Hypothalamus (tissue), 51 donors: ENCODE measurements at regions not wholly inside any gene's neighbourhood (a gene's known extent, or its start where the extent isn't known, plus 50 kb on each side); places are given as distances from the start of the nearest gene placed in this dataset.

ENCODE experiments used
- DNase-seq, 51 donors: peaks; one replicate each; lab custom pipeline; 2025; lab: John Stamatoyannopoulos, UW

DNA sequence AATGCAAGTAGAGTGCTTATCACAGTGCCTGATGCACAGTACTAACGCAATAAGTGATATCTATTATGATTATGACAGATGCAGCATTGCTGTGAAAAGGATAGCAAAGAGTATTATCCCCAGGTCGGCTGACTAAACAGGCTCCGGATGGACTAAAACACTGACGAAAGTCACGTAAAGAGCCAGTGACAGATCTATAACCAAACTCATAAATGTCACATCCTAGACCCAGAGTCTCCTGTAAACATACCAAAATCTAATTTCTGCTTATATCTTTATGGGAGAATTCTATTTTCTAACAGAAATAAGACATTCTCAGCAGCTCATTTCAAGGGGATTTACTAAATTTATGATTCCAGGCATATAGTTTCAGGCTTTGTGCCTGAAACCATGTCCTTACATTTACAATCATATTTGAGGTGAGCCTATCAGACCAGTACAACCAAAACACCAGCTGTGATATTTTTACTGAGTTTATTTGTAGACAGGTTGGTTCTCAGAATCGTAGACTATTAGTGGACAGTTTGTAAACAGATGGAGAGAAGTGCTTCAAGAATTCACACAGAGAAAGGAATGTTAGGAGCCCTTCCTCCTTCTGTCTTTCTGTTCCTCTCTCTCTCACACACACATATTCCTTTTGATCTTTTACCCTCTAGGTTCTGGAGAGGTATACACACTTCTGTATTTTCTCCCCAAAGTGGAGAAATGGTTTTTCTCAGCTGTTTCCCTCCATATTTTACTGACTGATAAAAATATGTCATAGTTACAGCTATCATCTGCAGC lies 52.4 kb upstream of the WDR26 start:
- no peak for DNase-seq

DNA sequence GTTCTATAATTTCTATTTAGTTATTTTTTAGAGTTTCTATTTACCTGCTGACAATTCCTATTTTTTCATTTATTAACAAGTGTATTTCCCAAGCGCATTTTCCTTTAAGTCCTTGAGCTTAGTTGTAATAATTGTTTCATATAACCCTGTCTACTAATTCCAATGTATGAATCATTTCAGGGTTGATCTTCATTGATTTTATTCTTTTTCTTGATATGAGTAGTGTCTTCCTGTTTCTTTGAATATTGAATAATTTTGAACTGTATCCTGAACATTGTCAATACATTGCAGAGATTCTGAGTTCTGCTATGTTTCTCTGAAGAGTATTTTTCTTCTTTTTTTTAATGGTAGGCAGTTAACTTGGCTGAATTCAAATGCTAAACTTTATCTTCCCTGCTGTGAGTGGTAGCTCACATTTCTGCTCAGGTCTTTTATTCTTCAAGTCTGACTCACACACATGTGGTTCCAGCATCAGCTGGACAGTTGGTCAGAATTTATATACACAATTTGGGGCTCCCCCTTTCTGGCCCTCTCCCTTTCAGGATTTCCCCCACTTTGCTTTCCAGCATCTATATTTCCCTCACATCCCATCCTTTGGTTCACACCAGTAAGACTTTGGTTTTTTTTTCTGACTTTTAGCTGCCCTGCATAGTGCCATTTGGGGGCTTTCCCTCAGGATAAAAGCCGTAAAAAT lies 54.4 kb upstream of the WDR26 start:
- no peak for DNase-seq

DNA sequence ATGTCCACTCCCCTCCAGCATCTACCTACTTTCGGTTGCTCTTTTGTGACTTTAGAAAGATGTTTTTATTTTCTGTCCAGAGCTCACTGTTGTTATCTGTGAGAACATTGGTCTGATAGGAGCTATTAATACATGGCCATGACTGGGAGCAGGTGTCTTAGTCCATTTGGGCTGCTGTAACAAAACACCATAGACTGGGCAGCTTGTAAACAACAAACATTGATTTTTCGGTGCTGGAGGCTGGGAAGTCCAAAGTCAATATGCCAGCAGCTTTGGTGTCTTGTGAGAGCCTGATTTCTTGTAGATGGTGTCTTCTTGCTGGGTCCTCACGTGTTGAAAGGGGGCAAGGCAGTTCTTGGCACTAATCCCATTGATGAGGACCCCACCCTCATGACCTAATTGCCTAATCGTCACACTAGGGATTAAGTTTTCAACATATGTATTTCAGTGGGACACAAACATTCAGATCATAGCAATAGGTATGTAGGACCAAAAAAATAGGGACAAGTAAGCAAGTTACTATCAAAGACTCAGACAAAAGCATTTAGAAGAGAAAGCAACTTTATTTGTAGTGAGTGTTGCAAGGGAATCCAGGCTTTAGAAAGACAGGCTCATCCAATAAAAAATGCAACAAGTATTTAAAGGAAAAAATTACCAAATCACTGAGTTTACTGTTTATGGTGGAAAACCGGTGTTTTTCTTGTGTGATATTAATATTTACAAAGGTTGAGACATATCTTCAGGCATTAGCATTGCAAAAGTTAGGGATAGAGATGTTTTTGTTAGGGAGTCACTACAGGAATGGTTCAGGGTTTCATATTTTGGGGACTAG lies 55.2 kb upstream of the WDR26 start:
- DNase-seq, result no peak

DNA sequence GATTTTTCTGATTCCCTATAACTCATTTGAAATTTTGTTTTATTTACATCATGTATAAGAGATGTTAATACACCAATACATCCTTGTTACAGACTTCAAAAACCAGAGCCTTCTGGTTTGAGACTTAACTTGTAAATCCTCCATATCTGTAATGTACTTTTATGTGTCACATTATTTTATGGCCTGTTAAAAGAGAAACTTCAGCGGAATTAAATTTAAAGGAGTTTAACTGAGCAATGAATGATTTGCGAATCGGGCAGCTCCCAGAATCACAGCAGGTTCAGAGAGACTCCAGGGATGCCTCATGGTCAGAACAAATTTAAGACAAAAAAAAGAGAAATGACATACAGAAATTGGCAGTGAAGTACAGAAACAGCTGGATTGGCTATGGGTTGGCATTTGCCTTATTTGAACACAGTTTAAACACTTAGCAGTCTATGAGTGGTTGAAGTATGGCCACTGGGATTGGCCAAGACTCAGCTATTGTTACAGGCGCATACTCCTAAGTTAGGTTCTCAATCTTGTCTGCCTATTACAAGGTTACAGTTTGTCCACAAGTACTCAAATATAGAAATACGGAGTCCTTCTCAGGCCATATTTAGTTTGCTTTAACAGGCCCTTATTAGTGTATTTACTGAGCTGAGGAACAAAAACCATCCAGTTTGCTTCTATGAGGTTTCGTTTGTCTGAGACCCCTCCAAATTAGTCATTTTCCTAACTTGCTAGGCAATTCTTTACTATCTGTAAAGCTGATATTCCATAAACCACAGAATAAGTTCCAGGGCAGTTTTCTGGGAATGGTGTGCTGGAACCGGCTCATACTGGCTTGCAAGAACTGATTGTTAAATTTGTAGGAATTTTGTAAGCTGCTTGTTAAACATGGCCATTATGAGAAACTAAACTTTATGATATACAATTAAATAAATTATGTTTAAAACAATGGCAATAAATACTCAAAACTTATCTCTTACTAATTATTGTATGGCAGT lies 56.2 kb upstream of the WDR26 start:
- DNase-seq, result no peak

DNA sequence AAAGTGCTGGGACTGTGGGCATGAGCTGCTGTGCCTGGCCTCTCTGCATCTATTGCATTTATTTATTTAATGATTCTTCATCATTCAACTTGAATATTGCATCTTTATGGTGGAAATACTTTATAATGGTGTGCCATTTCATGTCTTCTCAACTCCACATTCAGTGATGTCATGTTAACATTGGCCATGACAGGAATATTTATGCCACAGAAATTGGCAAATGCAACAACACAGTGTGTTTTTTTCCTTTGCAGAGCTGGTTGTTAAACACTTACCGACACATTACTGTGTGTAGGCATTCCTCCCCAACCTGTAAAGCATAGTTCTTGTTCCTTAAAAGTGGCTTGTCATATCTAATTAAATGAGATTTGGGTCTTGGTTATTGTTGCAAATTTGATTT lies 57.4 kb upstream of the WDR26 start:
- no peak for DNase-seq

DNA sequence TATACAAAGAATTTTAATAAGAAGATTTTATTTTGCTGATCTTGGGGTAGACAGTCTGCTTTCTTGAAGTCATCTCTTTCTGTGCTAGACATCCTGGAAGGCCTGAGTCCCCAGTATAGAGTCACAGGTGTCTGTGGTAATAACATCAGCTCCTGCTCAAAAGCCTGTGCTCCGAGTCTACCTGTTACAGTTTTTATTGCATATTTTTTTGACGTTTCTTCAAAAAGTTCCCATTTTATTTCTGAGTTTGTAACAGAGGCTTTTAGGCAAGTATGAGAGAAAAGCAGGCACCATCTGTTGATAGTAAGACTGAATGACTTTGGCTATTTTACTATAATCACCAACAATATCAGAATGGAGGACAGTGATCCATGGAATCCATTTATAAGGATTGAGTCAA lies 58.0 kb upstream of the WDR26 start:
- no peak for DNase-seq

DNA sequence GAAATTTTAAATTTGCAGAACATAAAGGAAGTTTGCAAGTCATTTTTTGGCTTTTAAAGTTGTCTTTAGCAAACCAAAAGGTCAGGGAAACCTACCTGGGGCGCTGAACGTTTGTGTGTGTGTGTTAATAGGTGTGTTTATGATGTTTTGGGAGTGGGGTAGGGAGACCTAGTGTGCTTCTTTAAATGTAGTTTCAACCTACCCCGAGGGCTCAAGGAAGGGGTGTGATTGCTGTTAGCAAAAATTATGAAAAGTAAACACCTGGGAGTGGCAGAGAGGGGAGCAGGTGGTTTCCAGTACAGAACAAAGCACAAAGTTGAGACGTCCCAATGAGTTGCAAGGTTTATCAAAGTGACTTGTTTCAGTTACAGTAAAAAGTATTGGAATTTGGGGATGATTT lies 58.7 kb upstream of the WDR26 start:
- DNase-seq, result no peak

DNA sequence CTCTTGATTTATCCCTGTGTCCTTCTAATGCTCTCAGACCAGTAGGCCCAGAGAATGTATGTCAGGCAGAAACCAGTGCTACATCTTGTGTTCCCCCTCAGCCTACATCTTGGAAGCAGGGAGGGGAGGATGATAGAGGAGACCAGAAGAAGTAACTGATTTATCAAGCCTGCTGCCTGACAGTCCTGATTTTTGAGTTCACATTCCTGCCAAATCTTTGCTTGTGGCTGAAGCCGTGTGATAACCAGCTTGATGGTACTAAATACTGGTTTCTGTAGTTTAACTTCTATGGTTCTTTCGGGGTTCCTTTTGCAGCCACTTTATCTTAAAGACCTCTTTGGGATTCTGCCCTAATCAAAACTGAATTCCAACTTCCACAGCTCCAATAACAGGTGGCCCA lies 59.7 kb upstream of the WDR26 start:
- no peak for DNase-seq

DNA sequence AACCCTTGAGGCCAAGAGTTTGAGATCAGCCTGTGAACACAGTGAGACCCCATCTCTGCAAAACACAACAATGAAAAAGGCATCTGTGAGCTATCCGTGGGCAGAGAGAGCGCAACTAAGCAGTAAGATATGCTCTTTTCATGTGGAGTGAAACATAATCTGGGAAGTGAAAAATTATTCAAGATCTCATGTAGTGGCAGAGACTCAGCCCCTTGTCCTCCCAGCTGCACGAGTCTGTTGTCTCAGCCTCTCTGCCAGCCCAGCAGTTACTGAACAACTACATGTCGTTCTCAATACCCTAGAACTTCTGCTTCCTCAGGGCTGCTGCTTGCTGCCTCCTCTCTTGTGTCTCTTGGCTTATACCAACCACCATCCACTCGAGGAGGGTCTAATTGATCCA lies 61.3 kb upstream of the WDR26 start:
- DNase-seq, result no peak

DNA sequence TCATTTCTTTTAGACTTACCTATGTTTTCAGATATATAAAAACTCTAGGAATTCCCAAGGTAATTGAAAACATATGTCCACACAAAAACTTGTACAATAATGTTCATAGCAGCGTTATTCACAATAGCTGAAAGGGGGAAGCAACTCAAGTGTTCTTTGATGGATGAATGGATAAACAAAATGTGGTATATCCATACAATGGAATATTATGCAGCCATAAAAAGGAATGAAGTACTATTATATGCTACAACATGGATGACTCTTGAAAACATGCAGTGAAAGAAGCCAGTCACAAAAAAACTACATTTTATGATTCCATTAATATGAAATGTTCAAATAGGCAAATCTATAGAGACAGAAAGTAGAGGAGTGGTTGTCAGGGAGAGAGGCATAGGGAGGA lies 62.2 kb upstream of the WDR26 start:
- DNase-seq, result no peak

DNA sequence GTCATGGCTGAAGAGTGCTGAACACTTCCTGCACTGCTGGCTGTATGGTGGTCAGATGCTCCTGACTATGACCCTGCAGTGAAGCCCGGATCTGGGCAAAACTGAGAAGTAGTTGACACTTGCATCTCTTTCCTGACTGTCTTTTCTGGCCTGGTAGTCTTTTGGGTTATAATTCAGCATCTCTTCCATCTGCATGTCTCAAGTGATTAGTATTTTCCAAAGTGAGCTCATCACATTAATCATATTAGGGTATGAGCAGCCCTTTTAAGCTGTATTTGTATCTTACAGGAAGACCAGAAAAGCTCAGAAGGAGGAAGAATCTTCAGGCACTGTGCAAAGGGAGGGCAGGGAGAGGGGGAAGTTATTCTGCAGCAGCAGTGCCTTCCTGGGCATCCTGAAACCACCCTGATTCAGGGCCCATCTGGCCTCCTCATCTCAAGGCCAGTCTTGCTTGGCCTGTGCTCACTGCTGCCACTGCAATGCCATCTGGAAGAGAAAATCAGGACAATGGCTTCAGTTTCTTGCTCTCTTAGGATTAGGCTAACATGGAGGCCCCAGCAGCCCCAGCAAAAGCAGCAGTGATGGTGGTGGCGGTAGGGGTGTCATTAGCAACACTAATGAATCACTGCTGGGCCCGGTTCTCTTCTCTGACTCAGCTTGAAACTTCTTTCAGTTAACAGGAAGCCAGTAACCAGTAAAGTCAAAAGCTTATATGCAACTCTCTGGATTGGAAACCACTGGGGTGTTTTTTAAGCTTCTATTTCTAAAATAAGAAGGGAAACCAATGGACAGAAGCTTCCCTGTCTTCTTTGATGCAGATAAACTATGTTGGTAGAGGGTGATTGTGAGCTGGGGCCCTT lies 63.3 kb upstream of the WDR26 start:
- DNase-seq, result peak in 19 of 51 donors; percentile 3 to 67 (median 19)

DNA sequence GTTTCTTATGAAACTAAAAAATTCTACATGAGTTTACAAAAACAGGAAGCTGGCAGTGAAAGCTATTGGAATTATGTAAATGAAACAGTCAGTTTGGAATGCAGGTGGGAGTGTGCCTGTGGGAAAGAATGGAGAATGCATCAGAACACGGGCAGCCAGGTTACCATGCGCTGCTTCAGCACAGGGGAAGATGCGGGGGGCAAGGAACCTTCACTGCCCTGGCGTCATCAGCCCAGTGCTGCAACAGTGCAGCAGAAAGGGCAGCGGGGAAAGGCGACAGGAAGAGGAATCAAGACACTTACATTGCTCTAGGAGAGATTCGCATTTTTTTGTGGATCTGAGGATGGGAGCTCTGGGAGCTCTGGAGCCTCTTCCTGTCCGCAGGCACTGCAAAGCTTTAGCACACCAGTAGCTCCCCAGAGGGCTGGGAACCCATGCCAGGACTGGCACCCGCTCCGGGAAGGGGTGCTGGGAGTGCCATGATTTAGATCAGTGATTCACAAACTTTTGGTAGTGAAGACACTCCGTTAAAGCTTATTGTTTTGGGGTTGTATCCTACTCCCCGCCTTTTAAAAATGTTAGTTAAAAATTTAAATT lies 64.1 kb upstream of the WDR26 start:
- DNase-seq, result peak in 3 of 51 donors; percentile 12 to 67 (median 22)

DNA sequence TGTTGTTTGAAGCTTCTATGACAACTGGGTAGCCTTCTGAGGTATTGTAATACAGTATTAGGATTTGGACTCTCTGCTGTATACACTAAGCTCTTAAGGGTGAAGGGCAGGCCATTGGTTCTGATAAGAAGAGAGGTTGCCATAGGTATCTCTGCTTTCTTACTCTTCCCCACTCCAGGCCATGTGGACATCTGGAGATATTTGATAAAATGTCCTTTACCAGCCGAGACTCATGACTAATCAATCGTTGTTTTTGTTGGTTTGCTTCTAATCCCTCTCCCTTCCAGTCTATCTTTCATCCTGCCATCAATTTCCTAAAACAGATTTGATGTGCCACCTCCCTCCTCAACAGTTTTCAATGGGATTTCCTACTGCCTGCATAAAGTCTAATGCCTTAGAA lies 64.6 kb upstream of the WDR26 start:
- DNase-seq, result no peak

DNA sequence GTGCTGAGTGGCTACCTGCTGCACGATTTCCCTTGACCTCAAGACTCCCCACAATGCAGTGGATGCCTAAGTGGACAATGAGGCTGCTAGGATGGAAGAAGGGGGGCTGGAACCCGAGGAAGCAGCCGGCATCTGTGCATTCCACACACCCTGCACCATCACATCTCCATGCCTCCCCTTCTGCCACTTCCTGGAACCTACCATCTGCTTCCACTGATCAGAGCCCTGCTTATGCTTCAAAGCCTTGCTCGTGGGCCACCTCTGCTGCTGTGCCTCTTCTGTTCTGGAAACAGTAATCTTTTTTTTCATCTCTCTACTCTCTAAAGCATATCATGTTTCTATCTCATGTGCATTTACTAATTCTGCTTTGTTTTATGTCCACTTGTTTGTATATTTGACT lies 66.2 kb upstream of the WDR26 start:
- DNase-seq, result no peak

DNA sequence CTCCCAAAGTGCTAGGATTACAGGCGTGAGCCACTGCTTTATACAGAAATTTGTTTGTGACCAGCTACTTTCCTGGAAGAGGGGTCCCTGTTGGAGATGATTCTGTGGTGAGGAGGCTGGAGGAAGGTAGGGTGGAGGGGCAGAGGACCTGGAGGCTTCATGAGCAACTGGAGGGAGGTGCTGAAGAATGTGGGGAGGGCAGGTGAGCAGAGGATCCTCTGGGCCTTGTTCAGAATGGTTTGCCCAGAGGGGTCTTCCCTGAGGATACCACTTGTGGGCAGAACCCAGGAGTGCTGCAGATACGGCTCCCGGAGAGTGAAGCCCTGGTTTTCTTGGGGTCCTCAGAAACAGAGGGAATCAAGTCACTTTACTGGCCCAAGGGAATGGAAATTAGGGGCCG lies 67.2 kb upstream of the WDR26 start:
- no peak for DNase-seq

DNA sequence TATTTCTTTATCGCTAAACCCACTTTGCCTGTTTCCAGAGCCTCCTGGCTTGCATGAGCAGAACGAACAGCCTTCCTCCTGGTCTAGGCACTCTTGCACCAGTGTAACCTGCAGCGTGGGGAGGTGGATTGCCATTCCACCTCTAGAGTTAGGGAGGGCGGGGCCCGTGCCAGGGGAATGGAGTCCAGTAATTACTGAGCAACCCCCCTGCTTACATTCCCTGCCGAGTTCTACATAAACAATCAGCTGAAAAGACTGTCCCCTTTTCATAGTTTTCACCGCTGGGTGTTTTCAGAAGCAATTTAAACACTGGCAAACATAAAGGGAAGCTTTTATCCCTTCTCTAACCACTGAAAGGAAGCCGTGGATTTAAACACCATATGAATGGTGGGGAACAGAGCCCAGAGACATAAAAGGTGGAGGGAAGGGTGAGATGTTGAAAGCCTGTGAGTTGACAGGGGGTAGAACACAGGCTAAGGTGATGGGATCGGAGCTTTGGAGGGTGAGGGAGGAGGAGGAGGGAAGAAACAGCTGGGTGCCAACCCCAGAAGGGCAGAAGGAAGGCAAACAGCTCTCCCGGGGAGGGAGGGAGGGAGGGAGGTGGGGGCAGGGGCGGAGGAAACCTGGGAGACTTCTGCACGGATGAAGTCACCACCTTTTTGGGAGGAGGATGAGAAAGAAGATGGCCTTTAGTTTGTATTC lies 68.0 kb upstream of the WDR26 start:
- peak in 5 of 51 donors; percentile 2 to 58 (median 19) for DNase-seq

DNA sequence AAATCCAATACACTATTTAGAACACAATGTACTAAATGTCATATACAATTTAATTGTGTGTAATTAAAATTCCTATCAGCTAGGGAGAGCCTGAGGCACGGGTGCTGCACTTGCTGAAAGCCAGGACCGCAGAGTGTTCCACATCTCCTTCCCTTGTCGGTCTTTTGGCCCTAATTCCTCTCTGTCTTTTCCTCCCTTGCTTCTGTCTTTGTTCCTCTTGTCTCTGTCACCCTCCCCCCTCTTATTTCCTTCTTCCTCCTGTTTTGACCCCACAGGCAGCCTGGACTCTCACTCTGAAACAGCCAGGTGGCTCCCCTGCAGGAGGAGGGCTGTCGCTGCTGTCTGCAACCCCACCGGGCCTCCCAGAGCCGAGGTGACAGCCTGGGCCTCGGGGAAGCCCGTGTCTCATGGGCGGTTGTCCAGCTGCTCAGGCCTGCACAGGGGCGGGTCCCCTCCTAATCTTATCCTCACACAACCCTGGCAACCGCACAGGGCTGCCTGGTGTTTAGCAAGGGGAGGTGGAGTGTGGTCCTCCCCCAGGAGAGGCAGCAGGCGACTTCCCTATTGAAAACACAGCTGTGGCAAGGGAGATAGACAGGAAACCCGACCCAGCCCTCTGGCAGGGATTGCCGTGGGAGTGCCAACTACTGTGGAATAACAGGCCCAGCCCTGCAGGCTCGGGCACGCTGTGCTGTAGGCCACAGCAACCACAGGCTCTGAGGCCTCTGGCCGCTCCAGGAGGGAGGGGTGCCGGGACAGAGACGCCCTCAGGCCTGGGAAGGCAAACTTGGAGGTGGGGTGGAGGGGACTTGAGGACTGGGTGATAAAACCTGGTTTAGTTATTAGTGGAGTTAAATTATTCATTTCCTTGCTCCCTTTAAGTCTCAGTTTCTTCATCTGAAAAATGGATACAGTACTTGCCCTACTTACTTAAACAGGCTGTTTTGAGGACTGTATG lies 68.8 kb upstream of the WDR26 start:
- peak in 47 of 51 donors; percentile 8 to 83 (median 57) for DNase-seq
